ENCODE measurements at regions not wholly inside any gene's neighbourhood (a gene's known extent, or its start where the extent isn't known, plus 50 kb on each side); places are given as distances from the start of the nearest gene placed in this dataset.

- no peak for DNase-seq
Observed at GRCh38 chr9:96183751-96184150, 118.2 kb downstream of the HSD17B3 start.

GRCh38 chr9:96178153-96178552 is 123.8 kb downstream of the HSD17B3 start:
- no peak for DNase-seq

- no peak for DNase-seq
Observed at GRCh38 chr9:96177719-96178028, 124.3 kb downstream of the HSD17B3 start.

GRCh38 chr9:96177005-96177718 is 124.8 kb downstream of the HSD17B3 start:
- DNase-seq: no peak

GRCh38 chr9:96175796-96176195 is 126.2 kb downstream of the HSD17B3 start:
- DNase-seq: no peak

GRCh38 chr9:96175001-96175400 is 127.0 kb downstream of the HSD17B3 start:
- no peak for DNase-seq

GRCh38 chr9:96174371-96174770 is 127.6 kb downstream of the HSD17B3 start:
- no peak for DNase-seq

- no peak for DNase-seq
Observed at GRCh38 chr9:96173640-96174039, 128.3 kb downstream of the HSD17B3 start.

GRCh38 chr9:96172797-96173196 is 129.2 kb downstream of the HSD17B3 start:
- DNase-seq: no peak

- no peak for DNase-seq
Observed at GRCh38 chr9:96171728-96172127, 130.2 kb downstream of the HSD17B3 start.

- no peak for DNase-seq
Observed at GRCh38 chr9:96169901-96170300, 132.1 kb downstream of the HSD17B3 start.

GRCh38 chr9:96169484-96169883 is 132.5 kb downstream of the HSD17B3 start:
- no peak for DNase-seq

- DNase-seq: no peak
Observed at GRCh38 chr9:96168882-96169281, 133.1 kb downstream of the HSD17B3 start.

- DNase-seq: no peak
Observed at GRCh38 chr9:96167011-96167410, 135.0 kb downstream of the HSD17B3 start.

GRCh38 chr9:96164268-96164683 is 137.7 kb downstream of the HSD17B3 start:
- DNase-seq: no peak

- no peak for DNase-seq
Observed at GRCh38 chr9:96163712-96164111, 138.3 kb downstream of the HSD17B3 start.

- DNase-seq: no peak
Observed at GRCh38 chr9:96163161-96163560, 138.8 kb downstream of the HSD17B3 start.

GRCh38 chr9:96161819-96162218 is 140.2 kb downstream of the HSD17B3 start:
- DNase-seq: no peak

- DNase-seq: no peak
Observed at GRCh38 chr9:96160866-96161265, 141.1 kb downstream of the HSD17B3 start.

GRCh38 chr9:96160168-96160567 is 141.8 kb downstream of the HSD17B3 start:
- no peak for DNase-seq

GRCh38 chr9:96159596-96159995 is 142.4 kb downstream of the HSD17B3 start:
- DNase-seq: no peak

- no peak for DNase-seq
Observed at GRCh38 chr9:96158909-96159575, 142.9 kb downstream of the HSD17B3 start.

- no peak for DNase-seq
Observed at GRCh38 chr9:96158147-96158546, 143.8 kb downstream of the HSD17B3 start.

- no peak for DNase-seq
Observed at GRCh38 chr9:96157675-96158074, 144.3 kb downstream of the HSD17B3 start.
